ENCODE measurements at regions not wholly inside any gene's neighbourhood (a gene's known extent, or its start where the extent isn't known, plus 50 kb on each side); places are given as distances from the start of the nearest gene placed in this dataset.

- DNase-seq = no peak
Observed at GRCh38 chr11:32210556-32210955, 119.7 kb downstream of the RCN1 start.

GRCh38 chr11:32213223-32213622 lies 122.3 kb downstream of the RCN1 start:
- no peak for DNase-seq

GRCh38 chr11:32215157-32215556 lies 124.3 kb downstream of the RCN1 start:
- no peak for DNase-seq

- DNase-seq = no peak
Observed at GRCh38 chr11:32216749-32217148, 125.9 kb downstream of the RCN1 start.

GRCh38 chr11:32219320-32219719 lies 128.4 kb downstream of the RCN1 start:
- no peak for DNase-seq

GRCh38 chr11:32221476-32222032 lies 130.7 kb downstream of the RCN1 start:
- DNase-seq = no peak

GRCh38 chr11:32224580-32224979 lies 133.7 kb downstream of the RCN1 start:
- DNase-seq = no peak

- peak; percentile 92 for DNase-seq
Observed at GRCh38 chr11:32225571-32226285, 134.9 kb downstream of the RCN1 start.

- DNase-seq = no peak
Observed at GRCh38 chr11:32226480-32226879, 135.6 kb downstream of the RCN1 start.

- no peak for DNase-seq
Observed at GRCh38 chr11:32229576-32230240, 138.8 kb downstream of the RCN1 start.

- peak; percentile 58 for DNase-seq
Observed at GRCh38 chr11:32231909-32232493, 141.1 kb downstream of the RCN1 start.

GRCh38 chr11:32232516-32232915 lies 141.6 kb downstream of the RCN1 start:
- DNase-seq = no peak

- DNase-seq = no peak
Observed at GRCh38 chr11:32233276-32233675, 142.4 kb downstream of the RCN1 start.

- no peak for DNase-seq
Observed at GRCh38 chr11:32233928-32234327, 143.1 kb downstream of the RCN1 start.

- DNase-seq = no peak
Observed at GRCh38 chr11:32244453-32244852, 153.6 kb downstream of the RCN1 start.

- DNase-seq = no peak
Observed at GRCh38 chr11:32253706-32254105, 162.8 kb downstream of the RCN1 start.

GRCh38 chr11:32255841-32256240 lies 165.0 kb downstream of the RCN1 start:
- peak; percentile 100 for DNase-seq

GRCh38 chr11:32256466-32256865 lies 165.6 kb downstream of the RCN1 start:
- peak; percentile 74 for DNase-seq

- peak; percentile 100 for DNase-seq
Observed at GRCh38 chr11:32259641-32260081, 168.8 kb downstream of the RCN1 start.

GRCh38 chr11:32262367-32262766 lies 171.5 kb downstream of the RCN1 start:
- no peak for DNase-seq

- no peak for DNase-seq
Observed at GRCh38 chr11:32265911-32266310, 169.4 kb downstream of the WT1 start.

GRCh38 chr11:32266601-32267000 lies 168.7 kb downstream of the WT1 start:
- no peak for DNase-seq

- peak; percentile 66 for DNase-seq
Observed at GRCh38 chr11:32267679-32268187, 167.6 kb downstream of the WT1 start.

GRCh38 chr11:32273931-32274330 lies 161.4 kb downstream of the WT1 start:
- no peak for DNase-seq
